Stimulated activated naive B cell treated with anti-CD40 and anti-IgM and Interleukin-4, amounts not matched to agents 10 μg/mL and 1 μg/mL and 100 μg/mL, for 72 hours (primary cell): ENCODE measurements at regions not wholly inside any gene's neighbourhood (a gene's known extent, or its start where the extent isn't known, plus 50 kb on each side); places are given as distances from the start of the nearest gene placed in this dataset.

Source experiments
- ATAC-seq, 2 donors: fragments of 150-1000 bp; cut with Tn5 transposase; replicated peaks; 2 replicates each; pipeline ENCODE4 v1.10.0; 2021; ENCODE audit warnings: moderate library complexity in 1 of 2
- DNase-seq: peaks from one replicate; pipeline ENCODE4 v3.0.0; 2021
- H3K27ac Mint-ChIP-seq: one replicate; pipeline ENCODE4 v1.8.0; 2022; ENCODE audit warnings: mild to moderate bottlenecking, mixed read lengths
- H3K27me3 Mint-ChIP-seq, 2 donors: one replicate each; pipeline ENCODE4 v1.8.0; 2022; ENCODE audit warnings: mixed read lengths in 2 of 2
- H3K36me3 Mint-ChIP-seq, 2 donors: one replicate each; pipeline ENCODE4 v1.8.0; 2022; ENCODE audit warnings: mixed read lengths in 2 of 2, mild to moderate bottlenecking in 1 of 2
- H3K4me1 Mint-ChIP-seq, 2 donors: one replicate each; pipeline ENCODE4 v1.8.0; 2022; ENCODE audit warnings: mixed read lengths in 2 of 2, mild to moderate bottlenecking in 1 of 2
- H3K4me3 Mint-ChIP-seq, 2 donors: one replicate each; pipeline ENCODE4 v1.8.0; 2022; ENCODE audit warnings: mild to moderate bottlenecking in 2 of 2, mixed read lengths in 2 of 2, moderate library complexity in 1 of 2
- H3K9me3 Mint-ChIP-seq, 2 donors: one replicate each; pipeline ENCODE4 v1.8.0; 2022; ENCODE audit warnings: mixed read lengths in 2 of 2, mild to moderate bottlenecking in 1 of 2

DNA sequence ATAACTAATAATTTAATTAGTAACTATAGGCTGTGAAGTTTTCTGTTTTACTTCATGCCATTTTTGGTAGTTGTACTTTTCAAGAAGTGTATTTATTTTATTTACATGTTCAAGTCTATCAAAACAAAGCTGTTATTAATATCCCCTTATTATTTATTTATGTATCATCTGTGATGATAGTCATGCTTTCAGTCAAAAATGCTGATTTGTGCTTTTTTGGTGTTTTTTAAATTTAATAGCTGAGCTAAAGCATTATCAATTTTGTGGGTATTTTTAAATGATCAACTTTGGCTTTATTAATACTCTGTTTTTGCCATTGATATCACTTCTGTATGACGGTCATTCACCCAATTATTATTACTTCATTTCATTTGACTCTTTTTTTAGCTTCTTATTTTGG, 1229.2 kb upstream of the CADM2 start:
- no peak for ATAC-seq
- H3K9me3 Mint-ChIP-seq: peaks cover 6 to 10% of the 10 kb centered on the region in 2 donors

GRCh38 chr3:83734656-83735055, 1224.1 kb upstream of the CADM2 start:
- H3K27ac Mint-ChIP-seq: no peak overlapping the region

More for the DNA sequence above, 1229.2 kb upstream of the CADM2 start:
- Mint-ChIP-seq H3K4me1 (no peaks in the 10 kb centered on the region), H3K4me3 (no peak overlapping the region), H3K27ac (no peak overlapping the region), H3K36me3 (no peaks in the 10 kb centered on the region), H3K27me3 (no peaks in the 10 kb centered on the region)
- no peak for DNase-seq

GRCh38 chr3:83738202-83738601, 1220.6 kb upstream of the CADM2 start:
- no peaks in the 10 kb centered on the region for H3K9me3 Mint-ChIP-seq
- H3K27me3 Mint-ChIP-seq: no peaks in the 10 kb centered on the region
- H3K27ac Mint-ChIP-seq: no peak overlapping the region
- no peaks in the 10 kb centered on the region for H3K4me1 Mint-ChIP-seq
- no peak for ATAC-seq
- no peak for DNase-seq
- H3K4me3 Mint-ChIP-seq: no peak overlapping the region
- H3K36me3 Mint-ChIP-seq: no peaks in the 10 kb centered on the region

More at GRCh38 chr3:83734656-83735055, 1224.1 kb upstream of the CADM2 start:
- no peaks in the 10 kb centered on the region for H3K4me1 Mint-ChIP-seq
- no peaks in the 10 kb centered on the region for H3K36me3 Mint-ChIP-seq
- DNase-seq: no peak
- no peaks in the 10 kb centered on the region for H3K27me3 Mint-ChIP-seq
- no peaks in the 10 kb centered on the region for H3K9me3 Mint-ChIP-seq
- no peak overlapping the region for H3K4me3 Mint-ChIP-seq
- no peak for ATAC-seq

DNA sequence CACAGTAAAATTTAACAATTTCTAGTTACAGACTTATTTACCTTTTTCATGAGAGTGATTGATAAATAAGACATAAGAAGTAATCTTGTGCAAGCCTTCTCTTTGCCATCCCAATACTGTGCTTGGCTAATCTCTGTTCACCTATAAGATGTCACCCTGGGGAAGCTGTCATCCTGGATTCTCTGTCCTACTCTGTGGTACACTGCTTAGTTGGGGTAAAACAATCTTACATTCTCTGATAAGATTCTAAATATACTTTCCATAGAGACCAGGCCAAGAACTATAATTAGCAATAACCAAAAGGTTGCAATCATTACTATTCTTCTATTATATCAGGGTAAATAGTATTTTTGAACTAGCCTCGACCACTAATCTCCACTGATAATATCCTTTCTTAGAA, 1218.3 kb upstream of the CADM2 start:
- H3K27me3 Mint-ChIP-seq: no peaks in the 10 kb centered on the region
- H3K4me3 Mint-ChIP-seq: no peak overlapping the region
- no peak overlapping the region for H3K27ac Mint-ChIP-seq
- peaks cover 0 to 4% of the 10 kb centered on the region in 2 donors for H3K9me3 Mint-ChIP-seq
- no peaks in the 10 kb centered on the region for H3K4me1 Mint-ChIP-seq
- ATAC-seq (no peak), DNase-seq (no peak)
- no peaks in the 10 kb centered on the region for H3K36me3 Mint-ChIP-seq

DNA sequence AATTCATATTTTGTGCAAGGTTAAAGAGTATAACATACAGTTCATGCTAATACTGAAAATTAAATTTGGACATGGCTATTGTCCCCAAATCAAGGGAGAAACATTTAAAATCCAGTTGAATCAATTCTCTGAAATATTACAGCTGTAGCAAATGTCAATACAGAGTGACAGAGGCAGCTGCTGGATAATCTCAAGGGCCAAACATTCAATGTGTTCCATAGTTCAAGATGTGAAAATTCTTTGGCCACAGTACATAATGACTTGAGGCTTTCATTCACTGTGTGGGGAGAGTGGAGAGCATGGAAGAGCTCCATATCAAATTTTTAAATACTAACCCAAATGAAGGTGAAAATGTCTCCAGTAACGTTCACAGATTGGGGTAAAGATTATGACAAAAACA, 1192.8 kb upstream of the CADM2 start:
- no peak overlapping the region for H3K4me3 Mint-ChIP-seq
- ATAC-seq: no peak
- no peak for DNase-seq
- no peaks in the 10 kb centered on the region for H3K36me3 Mint-ChIP-seq
- H3K9me3 Mint-ChIP-seq: peaks cover 0 to 2% of the 10 kb centered on the region in 2 donors
- no peaks in the 10 kb centered on the region for H3K27me3 Mint-ChIP-seq
- H3K4me1 Mint-ChIP-seq: no peaks in the 10 kb centered on the region
- no peak overlapping the region for H3K27ac Mint-ChIP-seq

DNA sequence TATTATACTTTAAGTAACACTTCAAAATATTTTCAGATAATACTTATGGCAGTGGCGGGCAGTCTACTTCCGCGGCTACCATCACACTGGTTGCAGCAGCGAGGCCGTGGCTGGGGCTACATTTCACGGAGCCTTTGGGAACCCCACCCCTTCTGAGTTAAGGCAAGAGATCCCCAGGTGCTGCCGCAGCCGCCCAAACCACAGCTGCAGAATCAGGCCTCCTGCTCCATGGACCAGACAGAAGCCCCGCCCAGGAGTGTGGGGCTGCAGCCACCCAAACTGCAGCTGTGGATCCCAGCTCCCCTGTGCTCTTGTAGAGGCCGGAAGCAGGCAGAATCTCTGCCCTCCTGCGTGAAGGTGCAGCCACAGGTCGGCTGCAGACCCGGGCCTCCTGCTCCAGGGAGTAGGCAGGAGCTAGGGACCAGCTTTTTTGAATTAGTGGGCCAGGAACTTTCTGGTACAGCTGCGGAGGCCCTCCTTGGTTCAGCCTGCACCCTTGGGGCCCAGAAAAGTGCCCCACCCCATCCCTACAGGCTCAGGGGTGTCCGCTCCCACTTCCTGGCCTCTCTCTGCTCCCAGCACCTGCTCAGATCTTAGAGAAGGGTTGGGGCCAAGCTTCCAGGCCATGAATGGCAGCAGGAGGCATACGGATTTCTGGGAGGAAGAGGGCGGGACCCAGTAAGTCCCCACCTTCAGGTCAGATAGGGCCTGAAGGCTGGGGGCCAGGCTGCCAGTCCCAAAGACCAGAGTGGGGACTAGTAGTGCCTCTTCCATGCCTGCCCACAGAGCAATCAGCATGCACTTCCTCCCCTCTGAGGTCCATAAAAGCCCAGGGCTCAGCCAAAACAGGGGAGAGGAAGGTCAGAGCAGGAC, 1188.8 kb upstream of the CADM2 start:
- DNase-seq (no peak), ATAC-seq (peak in 1 of 2 donors; percentile 12)
- H3K9me3 Mint-ChIP-seq: peaks cover 2 to 3% of the 10 kb centered on the region in 2 donors
- no peaks in the 10 kb centered on the region for H3K4me1 Mint-ChIP-seq
- no peak overlapping the region for H3K27ac Mint-ChIP-seq
- H3K27me3 Mint-ChIP-seq: no peaks in the 10 kb centered on the region
- peaks cover 0 to 2% of the 10 kb centered on the region in 2 donors for H3K36me3 Mint-ChIP-seq
- no peak overlapping the region for H3K4me3 Mint-ChIP-seq

- ATAC-seq: no peak
- Mint-ChIP-seq H3K27ac (no peak overlapping the region), H3K4me1 (no peaks in the 10 kb centered on the region), H3K4me3 (no peak overlapping the region), H3K9me3 (peaks cover 2 to 3% of the 10 kb centered on the region in 2 donors), H3K27me3 (no peaks in the 10 kb centered on the region), H3K36me3 (peaks cover 0 to 2% of the 10 kb centered on the region in 2 donors)
- no peak for DNase-seq
Measured at GRCh38 chr3:83770664-83771402, 1188.0 kb upstream of the CADM2 start.

GRCh38 chr3:83802801-83803200, 1156.0 kb upstream of the CADM2 start:
- no peak overlapping the region for H3K4me3 Mint-ChIP-seq
- no peaks in the 10 kb centered on the region for H3K36me3 Mint-ChIP-seq
- H3K9me3 Mint-ChIP-seq: peaks cover 3 to 5% of the 10 kb centered on the region in 2 donors
- no peak overlapping the region for H3K27ac Mint-ChIP-seq
- H3K4me1 Mint-ChIP-seq: no peaks in the 10 kb centered on the region
- ATAC-seq (no peak), DNase-seq (no peak)
- H3K27me3 Mint-ChIP-seq: no peaks in the 10 kb centered on the region

DNA sequence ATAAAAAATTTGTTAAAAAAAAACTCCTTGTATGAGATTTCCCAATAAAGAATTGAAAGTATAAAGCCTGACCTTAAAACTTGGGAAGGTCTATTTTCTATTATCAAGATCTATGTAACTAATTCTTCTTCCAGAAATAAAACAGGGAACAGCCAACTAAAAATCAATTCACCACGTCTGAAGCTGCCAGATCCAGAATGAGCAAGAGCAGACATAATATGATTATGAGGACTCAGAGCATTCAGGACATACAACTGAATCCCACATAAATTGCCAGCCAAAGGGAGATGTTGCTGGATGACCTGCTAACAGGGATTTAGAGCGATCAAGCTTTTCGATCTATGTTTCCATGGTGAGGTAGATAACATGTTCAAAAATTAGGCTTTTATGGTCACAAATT, 1151.3 kb upstream of the CADM2 start:
- no peaks in the 10 kb centered on the region for H3K4me1 Mint-ChIP-seq
- no peak overlapping the region for H3K27ac Mint-ChIP-seq
- peaks cover 2 to 5% of the 10 kb centered on the region in 2 donors for H3K9me3 Mint-ChIP-seq
- DNase-seq (no peak), ATAC-seq (no peak)
- H3K27me3 Mint-ChIP-seq: no peaks in the 10 kb centered on the region
- H3K4me3 Mint-ChIP-seq: no peak overlapping the region
- H3K36me3 Mint-ChIP-seq: no peaks in the 10 kb centered on the region

DNA sequence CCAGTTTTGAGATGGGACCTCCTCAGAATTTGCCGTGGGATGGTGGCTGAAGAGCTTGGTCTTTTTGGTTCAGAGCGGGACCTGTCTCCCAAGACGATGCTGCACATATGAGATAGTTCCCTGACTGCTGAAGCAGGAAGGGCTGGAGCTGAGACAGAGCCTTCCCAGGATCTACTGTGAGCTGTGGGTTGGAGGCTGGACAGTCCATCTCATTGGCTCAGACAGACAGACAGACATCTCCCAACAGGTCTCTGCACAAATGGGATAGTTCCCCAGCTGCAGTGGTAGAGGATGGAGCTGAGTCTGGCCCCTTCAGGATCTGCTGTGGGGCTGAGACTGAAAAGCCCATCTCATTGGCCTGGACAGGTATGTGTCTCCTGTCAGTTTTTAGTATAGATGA, 1145.6 kb upstream of the CADM2 start:
- DNase-seq: no peak
- no peaks in the 10 kb centered on the region for H3K36me3 Mint-ChIP-seq
- H3K4me3 Mint-ChIP-seq: no peak overlapping the region
- H3K27me3 Mint-ChIP-seq: no peaks in the 10 kb centered on the region
- no peak for ATAC-seq
- no peaks in the 10 kb centered on the region for H3K4me1 Mint-ChIP-seq
- peaks cover 6 to 12% of the 10 kb centered on the region in 2 donors for H3K9me3 Mint-ChIP-seq
- no peak overlapping the region for H3K27ac Mint-ChIP-seq

- peaks cover 5 to 12% of the 10 kb centered on the region in 2 donors for H3K9me3 Mint-ChIP-seq
- no peak overlapping the region for H3K4me3 Mint-ChIP-seq
- H3K4me1 Mint-ChIP-seq: no peaks in the 10 kb centered on the region
- ATAC-seq (no peak), DNase-seq (no peak)
- H3K36me3 Mint-ChIP-seq: no peaks in the 10 kb centered on the region
- no peak overlapping the region for H3K27ac Mint-ChIP-seq
- no peaks in the 10 kb centered on the region for H3K27me3 Mint-ChIP-seq
Measured at GRCh38 chr3:83816653-83817052, 1142.1 kb upstream of the CADM2 start.

GRCh38 chr3:83821506-83821905, 1137.3 kb upstream of the CADM2 start:
- Mint-ChIP-seq H3K9me3 (no peaks in the 10 kb centered on the region), H3K27me3 (no peaks in the 10 kb centered on the region), H3K36me3 (no peaks in the 10 kb centered on the region), H3K4me3 (no peak overlapping the region), H3K27ac (no peak overlapping the region), H3K4me1 (no peaks in the 10 kb centered on the region)
- no peak for ATAC-seq
- DNase-seq: no peak

DNA sequence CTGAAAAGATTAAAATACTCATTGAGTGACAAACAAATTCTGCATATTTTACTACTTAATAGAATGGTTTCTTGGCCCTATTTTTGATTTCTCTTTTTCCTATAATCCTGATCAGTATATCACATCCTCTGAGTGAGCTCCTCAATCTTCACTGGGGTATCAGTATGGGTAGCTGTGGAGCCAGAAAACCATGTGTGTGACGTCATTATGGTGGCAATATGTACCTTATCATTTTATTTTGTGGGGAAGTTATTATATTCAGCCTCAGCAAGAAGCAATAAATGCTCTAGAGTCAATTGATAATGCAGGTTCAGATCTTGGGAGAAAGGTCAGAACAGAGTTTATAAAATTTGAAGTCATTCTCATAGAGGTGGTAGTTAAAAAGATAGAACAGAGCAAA, 1135.7 kb upstream of the CADM2 start:
- DNase-seq: no peak
- ATAC-seq: no peak
- Mint-ChIP-seq H3K27ac (no peak overlapping the region), H3K9me3 (no peaks in the 10 kb centered on the region), H3K36me3 (no peaks in the 10 kb centered on the region), H3K4me3 (no peak overlapping the region), H3K4me1 (no peaks in the 10 kb centered on the region), H3K27me3 (no peaks in the 10 kb centered on the region)

- Mint-ChIP-seq H3K4me1 (no peaks in the 10 kb centered on the region), H3K27me3 (no peaks in the 10 kb centered on the region), H3K4me3 (no peak overlapping the region), H3K27ac (no peak overlapping the region), H3K36me3 (no peaks in the 10 kb centered on the region), H3K9me3 (peaks cover 2 to 7% of the 10 kb centered on the region in 2 donors)
- ATAC-seq (no peak), DNase-seq (no peak)
Measured at GRCh38 chr3:83835040-83835439, 1123.7 kb upstream of the CADM2 start.

GRCh38 chr3:83842511-83842910, 1116.3 kb upstream of the CADM2 start:
- H3K4me3 Mint-ChIP-seq: no peak overlapping the region

More at GRCh38 chr3:83842511-83842910, 1116.3 kb upstream of the CADM2 start:
- no peak for ATAC-seq
- H3K4me1 Mint-ChIP-seq: no peaks in the 10 kb centered on the region
- no peak overlapping the region for H3K27ac Mint-ChIP-seq
- no peaks in the 10 kb centered on the region for H3K27me3 Mint-ChIP-seq
- no peak for DNase-seq
- H3K9me3 Mint-ChIP-seq: no peaks in the 10 kb centered on the region
- no peaks in the 10 kb centered on the region for H3K36me3 Mint-ChIP-seq
